ENCODE measurements at regions not wholly inside any gene's neighbourhood (a gene's known extent, or its start where the extent isn't known, plus 50 kb on each side); places are given as distances from the start of the nearest gene placed in this dataset.

GRCh38 chr2:34188464-34189303 lies 589.6 kb upstream of the FAM98A start:
- no peak for TF ChIP-seq POLR2A (IDR thresholded peaks at IDR 0.05)
- no peak for TF ChIP-seq CTCF (IDR thresholded peaks at IDR 0.05)
